HG03066 (cell line): ENCODE measurements at regions not wholly inside any gene's neighbourhood (a gene's known extent, or its start where the extent isn't known, plus 50 kb on each side); places are given as distances from the start of the nearest gene placed in this dataset.
"Not testable (repeated sequence)": the region's sequence is repeated elsewhere in the genome, so short reads cannot be mapped to it uniquely, and the experiment has no call there.

ENCODE experiments used
- ATAC-seq: cut with Tn5 transposase; IDR thresholded peaks from one replicate; pipeline ENCODE4 v1.9.1; 2021; ENCODE audit warnings: low read depth; ENCODE audit not compliant: unreplicated experiment

DNA sequence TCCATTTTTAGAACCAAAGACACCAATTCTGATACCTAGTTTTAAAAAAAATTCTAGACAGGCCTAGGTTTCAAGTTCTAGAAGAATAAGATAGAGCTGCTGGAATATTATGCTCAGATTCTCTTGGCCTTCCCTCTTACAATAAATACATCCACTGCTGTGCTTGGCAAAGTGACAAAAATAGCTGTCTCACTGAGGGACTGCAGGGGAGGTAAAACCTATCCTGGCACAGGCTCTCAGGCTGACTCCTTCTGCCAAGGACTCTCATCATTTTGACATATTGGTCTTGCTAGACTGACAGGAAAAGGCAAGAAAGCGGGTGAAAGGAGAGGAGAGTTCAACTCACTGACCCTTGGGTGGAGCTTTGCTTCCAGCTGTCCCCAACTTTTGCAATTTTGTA, 197.0 kb upstream of the LHX8 start:
- no peak for ATAC-seq

DNA sequence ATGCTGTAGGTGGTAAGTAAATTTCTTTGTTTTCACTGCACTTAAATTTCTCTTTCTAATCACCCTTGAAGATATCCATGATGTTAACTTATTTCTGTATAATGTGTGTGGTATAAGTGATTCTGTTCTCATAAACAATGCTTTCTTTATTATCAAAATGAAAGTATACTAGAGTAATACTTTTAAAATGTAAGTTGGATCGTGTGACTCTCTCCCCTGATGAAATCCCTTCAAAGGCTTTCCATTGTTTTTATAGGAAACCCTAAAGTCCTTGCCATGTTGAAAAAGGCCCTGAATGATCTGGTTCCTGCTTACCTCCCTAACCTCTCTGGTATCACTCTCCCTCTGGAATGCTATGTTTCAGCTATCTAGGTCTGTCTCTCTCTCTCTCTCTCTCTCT, 191.1 kb upstream of the LHX8 start:
- no peak for ATAC-seq

DNA sequence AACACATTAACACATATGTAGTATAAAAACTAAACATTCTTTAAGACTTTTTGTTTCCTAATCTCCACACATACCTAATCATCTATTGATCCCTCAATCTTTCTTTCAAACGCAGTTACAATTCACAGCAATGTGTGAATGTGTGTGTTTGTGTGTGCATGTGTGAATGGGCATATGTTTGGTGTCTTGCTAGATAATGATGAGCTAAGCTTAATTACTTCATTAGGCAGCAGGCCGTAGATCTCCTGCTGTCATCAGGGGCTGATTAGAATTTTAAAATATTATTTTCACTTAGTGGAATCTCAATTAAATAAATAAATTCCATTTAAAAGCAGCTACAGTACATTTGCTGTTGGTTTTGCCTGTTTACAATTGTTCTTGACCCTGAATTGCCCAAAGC, 187.8 kb upstream of the LHX8 start:
- no peak for ATAC-seq

DNA sequence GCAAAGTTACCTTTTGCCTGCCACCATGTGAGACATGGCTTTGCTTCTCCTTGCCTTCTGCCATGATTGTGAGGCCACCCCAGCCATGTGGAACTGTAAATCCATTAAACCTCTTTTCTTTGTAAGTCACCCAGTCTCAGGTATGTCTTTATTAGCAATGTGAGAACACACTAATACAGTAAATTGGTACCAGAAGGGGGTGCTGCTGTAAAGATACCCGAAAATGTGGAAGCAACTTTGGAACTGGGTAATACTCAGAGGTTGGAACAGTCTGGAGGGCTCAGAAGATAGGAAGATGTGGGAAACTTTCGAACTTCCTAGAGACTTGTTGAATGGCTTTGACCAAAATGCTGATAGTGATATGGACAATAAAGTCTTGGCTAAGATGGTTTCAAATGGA, 184.8 kb upstream of the LHX8 start:
- ATAC-seq = not testable (repeated sequence)

DNA sequence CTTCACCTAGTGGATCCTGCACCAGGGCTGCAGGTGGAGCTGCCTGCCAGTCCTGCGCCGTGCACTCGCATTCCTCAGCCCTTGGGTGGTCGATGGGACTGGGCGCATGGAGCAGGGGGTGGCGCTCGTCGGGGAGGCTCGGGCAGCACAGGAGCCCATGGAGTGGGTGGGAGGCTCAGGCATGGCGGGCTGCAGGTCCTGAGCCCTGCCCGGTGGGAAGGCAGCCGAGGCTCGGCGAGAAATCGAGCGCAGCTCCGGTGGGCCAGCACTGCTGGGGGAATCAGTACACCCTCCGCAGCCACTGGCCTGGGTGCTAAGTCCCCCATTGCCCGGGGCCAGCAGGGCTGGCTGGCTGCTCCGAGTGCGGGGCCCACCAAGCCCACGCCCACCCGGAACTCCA, 182.2 kb upstream of the LHX8 start:
- ATAC-seq = not testable (repeated sequence)

- no peak for ATAC-seq
Observed at GRCh38 chr1:74952786-74953185, 181.4 kb upstream of the LHX8 start.

DNA sequence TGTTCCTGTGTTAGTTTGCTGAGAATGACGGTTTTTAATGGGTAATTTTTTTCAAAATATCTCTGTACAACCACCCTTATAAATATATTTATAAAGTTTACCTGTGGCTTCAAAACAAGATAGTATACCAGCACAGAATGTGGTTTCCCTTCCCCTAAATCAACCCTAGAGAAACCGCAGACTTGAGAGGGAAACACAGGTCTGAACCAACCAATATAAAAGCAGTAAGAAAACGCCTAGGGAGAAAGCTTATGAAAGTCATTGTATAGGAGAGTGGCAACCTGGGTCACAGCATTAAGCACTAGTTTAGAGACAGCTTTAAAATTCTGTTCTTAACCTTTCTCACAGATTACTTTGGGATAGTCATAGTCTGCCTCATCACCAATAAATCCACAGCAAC, 180.6 kb upstream of the LHX8 start:
- ATAC-seq = no peak

DNA sequence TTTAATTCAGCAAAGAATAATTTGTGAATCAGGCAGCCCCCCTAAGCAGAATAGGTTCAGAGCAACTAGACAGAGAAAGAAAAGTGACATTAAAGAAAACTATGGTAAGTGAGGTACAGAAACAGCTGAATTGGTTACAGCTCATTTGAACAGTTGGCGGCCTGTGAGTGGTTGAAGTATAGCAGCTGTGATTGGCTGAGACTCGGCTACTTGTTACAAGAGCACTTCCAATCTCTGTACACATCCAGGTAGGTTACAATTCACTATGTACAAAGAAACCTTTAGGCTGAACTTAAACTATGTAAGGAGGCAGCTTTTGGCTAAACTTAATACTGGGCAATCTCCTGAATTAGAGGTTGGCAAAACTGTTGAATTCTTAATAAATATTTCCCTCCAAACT, 171.1 kb upstream of the LHX8 start:
- no peak for ATAC-seq

GRCh38 chr1:74964508-74965102, 169.6 kb upstream of the LHX8 start:
- ATAC-seq = no peak

GRCh38 chr1:74969566-74970135, 164.5 kb upstream of the LHX8 start:
- no peak for ATAC-seq

GRCh38 chr1:74971982-74972381, 162.2 kb upstream of the LHX8 start:
- ATAC-seq = no peak

DNA sequence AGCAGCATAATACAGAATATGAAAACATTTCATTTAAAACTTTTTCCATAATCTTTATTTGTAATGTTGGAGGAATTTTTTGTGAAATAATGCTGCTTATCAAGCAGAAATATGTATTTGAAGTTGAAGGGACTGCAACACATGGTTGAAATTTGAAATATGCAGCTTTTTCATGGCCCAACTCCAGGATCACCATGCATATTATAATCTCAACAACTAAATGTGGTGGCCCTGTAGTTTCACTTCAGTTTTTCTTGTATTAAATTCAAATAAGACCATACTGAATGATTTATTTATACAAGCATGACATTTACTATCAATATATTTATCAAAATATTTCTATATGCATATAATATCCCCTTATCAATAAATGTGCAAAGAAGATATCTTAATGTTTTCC, 157.7 kb upstream of the LHX8 start:
- no peak for ATAC-seq

DNA sequence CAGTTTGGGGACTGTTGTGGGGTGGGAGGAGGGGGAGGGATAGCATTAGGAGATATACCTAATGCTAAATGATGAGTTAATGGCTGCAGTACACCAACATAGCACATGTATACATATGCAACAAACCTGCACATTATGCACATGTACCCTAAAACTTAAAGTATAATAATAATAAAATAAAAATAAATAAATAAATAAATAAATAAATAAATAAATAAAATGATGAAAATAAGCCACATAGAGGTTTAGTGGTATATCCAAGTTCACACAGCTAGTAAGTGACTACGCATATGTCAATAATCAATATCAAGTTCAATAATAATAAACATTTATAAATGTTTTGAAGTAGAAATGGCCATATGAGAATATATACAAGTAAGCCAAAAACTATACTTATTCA, 141.7 kb upstream of the LHX8 start:
- not testable (repeated sequence) for ATAC-seq

DNA sequence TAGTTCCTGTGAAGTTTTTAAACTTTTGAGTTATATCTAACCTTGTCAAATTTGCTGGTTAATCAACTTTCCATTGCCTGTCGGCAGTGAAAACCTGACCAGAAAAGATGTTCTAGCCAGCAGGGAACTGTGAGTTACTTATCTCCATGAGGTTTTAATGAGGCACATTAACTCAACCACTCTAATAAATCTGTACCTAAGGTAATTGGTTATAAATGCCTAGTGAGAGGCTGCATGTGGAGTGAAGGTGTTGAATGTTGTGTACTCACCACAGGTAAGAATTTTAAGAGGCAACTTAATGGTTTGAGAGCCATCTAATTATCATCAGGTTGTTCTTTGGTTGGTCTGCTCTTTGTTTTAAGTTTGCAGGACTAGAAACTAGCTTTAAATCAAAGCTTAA, 138.4 kb upstream of the LHX8 start:
- no peak for ATAC-seq

DNA sequence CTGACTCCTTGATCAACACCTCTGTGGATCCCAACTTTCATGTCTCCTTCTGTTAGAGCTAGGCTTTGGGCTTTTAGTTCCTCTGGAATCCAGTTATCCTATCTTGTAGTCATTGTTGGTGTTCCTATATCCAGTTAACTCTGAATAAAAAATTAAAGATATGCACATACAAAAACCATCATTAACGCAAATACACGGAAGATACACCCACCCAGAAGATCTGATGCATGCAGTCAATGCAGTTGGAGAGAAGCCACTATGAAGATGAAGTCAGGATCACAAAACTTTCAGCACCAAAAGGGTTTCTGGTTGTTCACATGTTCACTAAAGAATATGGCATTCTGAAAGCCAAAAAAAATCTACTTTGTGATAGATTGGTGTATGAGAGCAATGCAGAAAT, 123.6 kb upstream of the LHX8 start:
- ATAC-seq = no peak

DNA sequence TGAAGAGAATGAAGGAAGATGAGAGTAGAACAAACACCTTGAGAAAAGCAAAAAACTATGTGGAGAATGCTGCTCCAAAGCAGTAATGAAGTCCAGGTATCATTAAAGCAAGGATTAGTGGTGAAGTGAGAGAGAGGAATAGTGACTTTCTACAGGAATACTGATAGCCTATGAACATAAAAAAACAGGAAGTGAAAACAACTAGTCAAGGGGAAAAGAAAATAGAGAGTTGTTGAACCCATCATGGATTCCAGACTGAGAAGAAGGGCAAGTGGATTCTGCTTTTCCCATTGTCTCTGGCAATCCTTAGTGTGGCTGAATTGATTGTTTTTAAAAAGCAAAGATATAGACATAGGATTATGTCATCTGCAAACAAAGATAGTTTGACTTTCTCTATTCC, 119.9 kb upstream of the LHX8 start:
- no peak for ATAC-seq

GRCh38 chr1:75023005-75023404, 111.2 kb upstream of the LHX8 start:
- ATAC-seq = no peak

GRCh38 chr1:75034376-75034775, 99.8 kb upstream of the LHX8 start:
- ATAC-seq = no peak

- ATAC-seq = no peak
Observed at GRCh38 chr1:75035536-75035935, 98.7 kb upstream of the LHX8 start.

GRCh38 chr1:75053207-75053606, 81.0 kb upstream of the LHX8 start:
- ATAC-seq = no peak

GRCh38 chr1:75058424-75058823, 75.8 kb upstream of the LHX8 start:
- no peak for ATAC-seq

DNA sequence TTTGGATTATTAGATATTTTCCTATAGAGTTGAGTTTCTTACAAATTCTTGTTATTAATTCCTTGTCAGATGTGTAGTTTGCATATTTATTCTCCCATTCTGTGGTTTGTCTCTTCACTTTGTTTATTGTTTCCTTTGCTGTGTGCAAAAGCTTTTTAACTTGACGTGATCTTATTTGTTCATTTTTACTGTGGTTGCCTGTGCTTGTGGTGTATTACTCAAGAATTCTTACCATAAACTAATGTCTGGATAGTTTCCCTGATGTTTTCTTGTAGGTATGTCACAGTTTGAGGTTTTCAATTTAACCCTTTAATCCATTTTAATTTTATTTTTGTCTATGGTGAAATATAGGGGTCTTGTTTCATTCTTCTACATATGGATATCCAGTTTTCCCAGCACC, 72.1 kb upstream of the LHX8 start:
- ATAC-seq = no peak

GRCh38 chr1:75067975-75068374, 66.2 kb upstream of the LHX8 start:
- no peak for ATAC-seq
